Mesenchymal stem cell (in vitro differentiated cells and primary cell): ENCODE measurements at regions not wholly inside any gene's neighbourhood (a gene's known extent, or its start where the extent isn't known, plus 50 kb on each side); places are given as distances from the start of the nearest gene placed in this dataset.
"Not testable (repeated sequence)": the region's sequence is repeated elsewhere in the genome, so short reads cannot be mapped to it uniquely, and the experiment has no call there.

Experiments used
- DNase-seq: peaks from one replicate; pipeline ENCODE4 v3.0.0-alpha.2; 2013
- H2AFZ ChIP-seq: one replicate; pipeline ENCODE4 v1.6.1; 2013; ENCODE audit warnings: low read depth, mild to moderate bottlenecking, control low read depth, inconsistent platforms, low read length, moderate library complexity
- H2AK5ac ChIP-seq: 2 replicates; pipeline ENCODE4 v1.6.1; 2013; ENCODE audit warnings: low read length, moderate library complexity, mild to moderate bottlenecking, inconsistent platforms; ENCODE audit not compliant: severe bottlenecking
- H2BK120ac ChIP-seq: one replicate; pipeline ENCODE4 v1.6.1; 2013; ENCODE audit warnings: low read depth, mild to moderate bottlenecking, inconsistent platforms, low read length, moderate library complexity
- H2BK12ac ChIP-seq, 2 experiments: one replicate each; pipeline ENCODE4 v1.6.1; 2013; ENCODE audit warnings: inconsistent platforms in 2 of 2, low read length in 2 of 2, mild to moderate bottlenecking in 2 of 2, moderate library complexity in 2 of 2, control low read depth in 1 of 2
- H2BK15ac ChIP-seq: one replicate; pipeline ENCODE4 v1.6.1; 2013; ENCODE audit warnings: mild to moderate bottlenecking, low read depth, inconsistent platforms; ENCODE audit not compliant: poor library complexity, severe bottlenecking
- H2BK5ac ChIP-seq: 2 replicates; pipeline ENCODE4 v1.6.1; 2013; ENCODE audit warnings: low read depth, mild to moderate bottlenecking, low read length, control low read depth, inconsistent platforms; ENCODE audit not compliant: poor library complexity, severe bottlenecking
- H3K14ac ChIP-seq, 2 experiments: one replicate each; pipeline ENCODE4 v1.6.1; 2013; ENCODE audit warnings: inconsistent platforms in 2 of 2, low read length in 2 of 2, control low read depth in 1 of 2, mild to moderate bottlenecking in 1 of 2, moderate library complexity in 1 of 2
- H3K18ac ChIP-seq, 2 experiments: one replicate each; pipeline ENCODE4 v1.6.1; 2013; ENCODE audit warnings: inconsistent platforms in 2 of 2, low read length in 2 of 2, control low read depth in 1 of 2, low read depth in 1 of 2, mild to moderate bottlenecking in 1 of 2
- H3K23ac ChIP-seq, 2 experiments: one replicate each; pipeline ENCODE4 v1.6.1; 2013; ENCODE audit warnings: inconsistent platforms in 2 of 2, low read length in 2 of 2, mild to moderate bottlenecking in 2 of 2, moderate library complexity in 2 of 2, control low read depth in 1 of 2
- H3K27ac ChIP-seq: 2 replicates; pipeline ENCODE4 v1.5.1; 2013; ENCODE audit warnings: mild to moderate bottlenecking, moderate library complexity, low read length, control low read depth, inconsistent platforms; ENCODE audit not compliant: poor library complexity, severe bottlenecking
- H3K27me3 ChIP-seq, 2 experiments: 2 replicates each; pipeline versions ENCODE4 v1.6.1 to v1.7.0; 2013; ENCODE audit warnings: low read length in 2 of 2, mild to moderate bottlenecking in 2 of 2, moderate library complexity in 2 of 2, control low read depth in 1 of 2, inconsistent platforms in 1 of 2; ENCODE audit not compliant: control insufficient read depth in 1 of 2, insufficient read depth in 1 of 2
- H3K36me3 ChIP-seq, 2 experiments: 2 replicates each; pipeline versions ENCODE4 v1.6.1 to v1.7.0; 2013; ENCODE audit warnings: low read length in 2 of 2, control low read depth in 1 of 2, inconsistent platforms in 1 of 2, low read depth in 1 of 2, mild to moderate bottlenecking in 1 of 2; ENCODE audit not compliant: insufficient read depth in 2 of 2, control insufficient read depth in 1 of 2
- H3K4ac ChIP-seq, 2 experiments: one replicate each; pipeline ENCODE4 v1.6.1; 2013; ENCODE audit warnings: inconsistent platforms in 2 of 2, low read length in 2 of 2, mild to moderate bottlenecking in 2 of 2, moderate library complexity in 2 of 2, control low read depth in 1 of 2, low read depth in 1 of 2
- H3K4me1 ChIP-seq: 2 replicates; pipeline ENCODE4 v1.6.1; 2013; ENCODE audit warnings: low read depth, low read length, control low read depth; ENCODE audit not compliant: control insufficient read depth, insufficient read depth
- H3K4me2 ChIP-seq: 2 replicates; pipeline ENCODE4 v1.6.1; 2013; ENCODE audit warnings: low read length, mild to moderate bottlenecking, inconsistent platforms; ENCODE audit not compliant: poor library complexity, severe bottlenecking
- H3K4me3 ChIP-seq, 2 experiments: 2 replicates each; pipeline versions ENCODE4 v1.5.1 to v1.7.0; 2013; ENCODE audit warnings: low read length in 2 of 2, mild to moderate bottlenecking in 2 of 2, control low read depth in 1 of 2, low read depth in 1 of 2; ENCODE audit not compliant: insufficient read depth in 1 of 2
- H3K79me1 ChIP-seq: replicated peaks from 2 replicates; pipeline ENCODE4 v1.6.1; 2013; ENCODE audit warnings: mild to moderate bottlenecking, control low read depth, low read length, inconsistent platforms; ENCODE audit not compliant: poor library complexity, severe bottlenecking
- H3K9ac ChIP-seq: 2 replicates; pipeline ENCODE4 v1.7.0; 2013; ENCODE audit warnings: mild to moderate bottlenecking, low read length, moderate library complexity
- H3K9me3 ChIP-seq: 2 replicates; pipeline ENCODE4 v1.7.0; 2013; ENCODE audit warnings: mild to moderate bottlenecking, low read length; ENCODE audit not compliant: control insufficient read depth
- H4K8ac ChIP-seq: one replicate; pipeline ENCODE4 v1.6.1; 2013; ENCODE audit warnings: inconsistent platforms, mild to moderate bottlenecking, low read length, moderate library complexity
- H4K91ac ChIP-seq: one replicate; pipeline ENCODE4 v1.6.1; 2013; ENCODE audit warnings: mild to moderate bottlenecking, low read length, inconsistent platforms
- WGBS: methylation state at CpG from one replicate; pipeline ENCODE4 v1.1.7; 2013; ENCODE audit warnings: mixed read lengths; 5-methylcytosine and 5-hydroxymethylcytosine counted together

- H3K27ac ChIP-seq, result no peak overlapping the region
- no peaks in the 10 kb centered on the region for H3K9me3 ChIP-seq
- H2BK12ac ChIP-seq, result no peak overlapping the region
- no peak overlapping the region for H2BK5ac ChIP-seq
- no peak overlapping the region for H3K4me3 ChIP-seq
- no peak overlapping the region for H3K4me2 ChIP-seq
- H2AK5ac ChIP-seq, result no peak overlapping the region
- H2AFZ ChIP-seq, result no peak overlapping the region
- 62% methylated on average over 3 of the region's 3 CpGs for WGBS
- H3K36me3 ChIP-seq, result no peaks in the 10 kb centered on the region
- DNase-seq, result no peak
- no peak overlapping the region for H2BK15ac ChIP-seq
- no peak overlapping the region for H3K9ac ChIP-seq
- H3K79me1 ChIP-seq, result no peaks in the 10 kb centered on the region
- H3K23ac ChIP-seq, result no peak overlapping the region
- H3K14ac ChIP-seq, result no peak overlapping the region
- no peaks in the 10 kb centered on the region for H3K4me1 ChIP-seq
- no peak overlapping the region for H3K4ac ChIP-seq
- H2BK120ac ChIP-seq, result no peak overlapping the region
- H3K27me3 ChIP-seq, result no peaks in the 10 kb centered on the region
- no peak overlapping the region for H3K18ac ChIP-seq
- H4K8ac ChIP-seq, result no peak overlapping the region
- no peak overlapping the region for H4K91ac ChIP-seq
These were observed 105.6 kb upstream of the NOL4 start for GRCh38 chr18:34330308-34330707.

GRCh38 chr18:34330907-34331306 is 106.2 kb upstream of the NOL4 start:
- H3K23ac ChIP-seq, DNase-seq, H2BK120ac ChIP-seq, H3K18ac ChIP-seq, H4K8ac ChIP-seq, H3K9ac ChIP-seq, H3K4me2 ChIP-seq, H3K4ac ChIP-seq, H2BK15ac ChIP-seq, H4K91ac ChIP-seq, H2BK12ac ChIP-seq, H2AK5ac ChIP-seq, H3K27ac ChIP-seq, H3K14ac ChIP-seq, H3K36me3 ChIP-seq, H2AFZ ChIP-seq, H3K9me3 ChIP-seq, H3K79me1 ChIP-seq, H3K4me1 ChIP-seq, H3K4me3 ChIP-seq, H3K27me3 ChIP-seq, H2BK5ac ChIP-seq: not testable (repeated sequence)
- WGBS, result 96% methylated on average over 11 of the region's 12 CpGs

GRCh38 chr18:34331343-34331742 is 106.6 kb upstream of the NOL4 start:
- not testable (repeated sequence) for H3K4me2 ChIP-seq, H4K8ac ChIP-seq, H2BK120ac ChIP-seq, H3K4me1 ChIP-seq, H3K9ac ChIP-seq, H3K27me3 ChIP-seq, H2AFZ ChIP-seq, H3K14ac ChIP-seq, H3K9me3 ChIP-seq, H3K4ac ChIP-seq, H3K27ac ChIP-seq, H2BK15ac ChIP-seq, H3K79me1 ChIP-seq, H4K91ac ChIP-seq, H3K23ac ChIP-seq, H2AK5ac ChIP-seq, H3K18ac ChIP-seq, DNase-seq, H2BK12ac ChIP-seq, H2BK5ac ChIP-seq, H3K4me3 ChIP-seq, H3K36me3 ChIP-seq
- WGBS, result 92% methylated on average over 11 of the region's 15 CpGs

GRCh38 chr18:34339155-34339554 is 114.4 kb upstream of the NOL4 start:
- H3K9ac ChIP-seq, result no peak overlapping the region
- no peak overlapping the region for H3K4me3 ChIP-seq
- no peak overlapping the region for H4K8ac ChIP-seq
- no peaks in the 10 kb centered on the region for H3K27me3 ChIP-seq
- H3K36me3 ChIP-seq, result no peaks in the 10 kb centered on the region
- no peak overlapping the region for H2AFZ ChIP-seq
- H2AK5ac ChIP-seq, result no peak overlapping the region
- WGBS, result 100% methylated on average over 1 of the region's 1 CpG
- no peak overlapping the region for H2BK120ac ChIP-seq
- H3K18ac ChIP-seq, result no peak overlapping the region
- H3K9me3 ChIP-seq, result no peaks in the 10 kb centered on the region
- no peak overlapping the region for H3K27ac ChIP-seq
- no peaks in the 10 kb centered on the region for H3K79me1 ChIP-seq
- no peak overlapping the region for H2BK12ac ChIP-seq
- no peaks in the 10 kb centered on the region for H3K4me1 ChIP-seq
- H3K4me2 ChIP-seq, result no peak overlapping the region
- no peak overlapping the region for H2BK15ac ChIP-seq
- no peak overlapping the region for H3K4ac ChIP-seq
- H2BK5ac ChIP-seq, result no peak overlapping the region
- no peak overlapping the region for H3K14ac ChIP-seq
- no peak overlapping the region for H4K91ac ChIP-seq
- no peak for DNase-seq
- no peak overlapping the region for H3K23ac ChIP-seq
